HepG2 (cell line): ENCODE measurements at regions not wholly inside any gene's neighbourhood (a gene's known extent, or its start where the extent isn't known, plus 50 kb on each side); places are given as distances from the start of the nearest gene placed in this dataset.

Source experiments
- ATAC-seq: fragments of 200-7000 bp; cut with Tn5 transposase; 3 replicates; pipeline ENCODE4 v1.9.1; 2020; ENCODE audit warnings: mild to moderate bottlenecking, moderate library complexity
- BruUV-seq: library from RNA; stranded (reverse); fragments of 400-500 nt; replicated peaks from 2 replicates; lab custom pipeline; 2021; lab: Mats Ljungman, UMichigan
- CTCF ChIA-PET: fragments of 300-600 bp; formaldehyde crosslinking; extraction: SDS; loops from one replicate; lab custom pipeline; 2021; ENCODE audit warnings: low total read pairs, inconsistent platforms, low intra/inter-chr PET ratio; lab: Yijun Ruan, JAX
- POLR2A ChIA-PET: fragments of 350-600 bp; sonication (Branson Sonifier 250); formaldehyde crosslinking; loops from one replicate; lab custom pipeline; 2020; ENCODE audit warnings: antibody characterized with exemption, inconsistent platforms; lab: Yijun Ruan, JAX
- DNase-seq: peaks from one replicate; pipeline ENCODE4 v3.0.0-alpha.2; 2015; ENCODE audit warnings: low spot score
- FAIRE-seq: peaks from 3 replicates; lab custom pipeline; 2011; peaks lifted over from hg19 to GRCh38; lab: Jason Lieb, UNC
- H2AFZ ChIP-seq: one replicate; pipeline ENCODE4 v1.6.1; 2011; ENCODE audit warnings: low read length, inconsistent platforms
- H3K27ac ChIP-seq: fragments of 300-600 bp; 3 replicates; pipeline ENCODE4 v1.8.0; 2011; ENCODE audit warnings: mixed run types, mild to moderate bottlenecking, mixed read lengths, low read length, inconsistent platforms; ENCODE audit not compliant: insufficient read depth; ENCODE audit errors: extremely low read length
- H3K27me3 ChIP-seq, 2 experiments: fragments of 200-600 bp in 1 of 2; 2 replicates in 1 of 2; 3 replicates in 1 of 2; pipeline versions ENCODE4 v1.6.0 to v1.8.0; 2011; ENCODE audit warnings: low read length in 2 of 2, mild to moderate bottlenecking in 2 of 2, moderate library complexity in 2 of 2, inconsistent platforms in 1 of 2; ENCODE audit not compliant: insufficient read depth in 2 of 2, control insufficient read depth in 1 of 2
- H3K36me3 ChIP-seq, 2 experiments: fragments of 200-600 bp in 1 of 2; replicated peaks in 1 of 2; 2 replicates in 1 of 2; 3 replicates in 1 of 2; pipeline versions ENCODE4 v1.5.1 to v1.8.0; 2011; ENCODE audit warnings: low read length in 2 of 2, inconsistent platforms in 1 of 2; ENCODE audit not compliant: insufficient read depth in 2 of 2, control insufficient read depth in 1 of 2
- H3K4me1 ChIP-seq: 2 replicates; pipeline ENCODE4 v1.5.1; 2012; ENCODE audit warnings: low read length, inconsistent platforms; ENCODE audit not compliant: insufficient read depth
- H3K4me2 ChIP-seq: 2 replicates; pipeline ENCODE4 v1.6.0; 2011; ENCODE audit warnings: low read depth, low read length, inconsistent platforms
- H3K4me3 ChIP-seq, 3 experiments: fragments of 200-600 bp in 1 of 3; sonication (generic), shearing (Covaris generic) in 1 of 3; replicated peaks in 1 of 3; 2 replicates each; pipeline ENCODE4 v1.5.1; 2011 to 2016; ENCODE audit warnings: low read length in 3 of 3, inconsistent platforms in 2 of 3, low read depth in 2 of 3, mild to moderate bottlenecking in 2 of 3, control low read depth in 1 of 3, mixed read lengths in 1 of 3; ENCODE audit not compliant: insufficient read depth in 1 of 3
- H3K79me2 ChIP-seq: one replicate; pipeline ENCODE4 v1.6.1; 2011; ENCODE audit warnings: low read length, inconsistent platforms; ENCODE audit not compliant: insufficient read depth
- H3K9ac ChIP-seq: 2 replicates; pipeline ENCODE4 v1.6.0; 2011; ENCODE audit warnings: mild to moderate bottlenecking, low read depth, low read length, inconsistent platforms; ENCODE audit not compliant: insufficient read depth
- H3K9me3 ChIP-seq: 2 replicates; pipeline ENCODE4 v1.5.1; 2012; ENCODE audit warnings: mild to moderate bottlenecking, low read length
- H4K20me1 ChIP-seq: 2 replicates; pipeline ENCODE4 v1.6.0; 2011; ENCODE audit warnings: inconsistent platforms, mild to moderate bottlenecking, low read length, moderate library complexity; ENCODE audit not compliant: insufficient read depth
- GABPB1 ChIP-seq: IDR thresholded peaks from 2 replicates; pipeline ENCODE4 v1.6.1; 2016; ENCODE audit warnings: mild to moderate bottlenecking, missing genetic modification reagents, moderate library complexity, missing compliant biosample characterization
- KDM1A ChIP-seq: IDR thresholded peaks from 2 replicates; pipeline ENCODE4 v1.6.1; 2016; ENCODE audit warnings: missing compliant biosample characterization
- REL ChIP-seq: sonication (generic); formaldehyde crosslinking; conservative IDR thresholded peaks from 2 replicates; pipeline ENCODE4 v1.8.0; 2022; ENCODE audit warnings: mild to moderate bottlenecking, missing genetic modification reagents, moderate library complexity
- SALL2 ChIP-seq: sonication (generic); formaldehyde crosslinking; IDR thresholded peaks from 2 replicates; pipeline ENCODE4 v1.8.1; 2023; ENCODE audit warnings: mild to moderate bottlenecking, missing genetic modification reagents, inconsistent platforms
- TBP ChIP-seq: sonication (generic); formaldehyde crosslinking; IDR thresholded peaks from 2 replicates; pipeline ENCODE4 v1.5.0; 2020; ENCODE audit warnings: missing genetic modification reagents
- ZBTB1 ChIP-seq: sonication (generic); formaldehyde crosslinking; IDR thresholded peaks from 2 replicates; pipeline ENCODE4 v1.4.0; 2020; ENCODE audit warnings: missing genetic modification reagents, borderline replicate concordance
- ZBTB8A ChIP-seq: sonication (generic); formaldehyde crosslinking; IDR thresholded peaks from 2 replicates; pipeline ENCODE4 v1.4.0; 2020; ENCODE audit warnings: mild to moderate bottlenecking, low read depth, missing genetic modification reagents, borderline replicate concordance
- ZNF672 ChIP-seq: sonication (generic); formaldehyde crosslinking; IDR thresholded peaks from 2 replicates; pipeline ENCODE4 v1.8.1; 2022; ENCODE audit warnings: missing genetic modification reagents
- ZNF709 ChIP-seq: sonication (generic); formaldehyde crosslinking; IDR thresholded peaks from 2 replicates; pipeline ENCODE4 v1.5.0; 2020; ENCODE audit warnings: mild to moderate bottlenecking, missing genetic modification reagents
- ZNF766 ChIP-seq: sonication (generic); formaldehyde crosslinking; IDR thresholded peaks from 2 replicates; pipeline ENCODE4 v1.5.0; 2020; ENCODE audit warnings: missing genetic modification reagents, borderline replicate concordance
- ZNF788 ChIP-seq: sonication (generic); formaldehyde crosslinking; IDR thresholded peaks from 2 replicates; pipeline ENCODE4 v1.5.0; 2020; ENCODE audit warnings: mild to moderate bottlenecking, missing genetic modification reagents, borderline replicate concordance
- ZSCAN30 ChIP-seq: sonication (generic); formaldehyde crosslinking; IDR thresholded peaks from 2 replicates; pipeline ENCODE4 v1.5.0; 2020; ENCODE audit warnings: mild to moderate bottlenecking, missing genetic modification reagents
- WGBS: methylation state at CpG from one replicate; pipeline ENCODE4 v1.1.6; 2017; ENCODE audit warnings: low lambda C conversion rate; 5-methylcytosine and 5-hydroxymethylcytosine counted together
- in situ Hi-C: cut with HindIII; loops from 2 replicates; pipeline ENCODE4 v1.10.0; 2017; ENCODE audit warnings: low pct_unique_long_range_greater_than_20kb; ENCODE audit not compliant: extremely low pct_ligation_motif_present
- intact Hi-C: fragments of 100-400 bp; cut with micrococcal nuclease; formaldehyde crosslinking; loops from one replicate; pipeline ENCODE4 v1.10.0; 2022; ENCODE audit not compliant: unreplicated experiment
- TF ChIP-seq, protein P1 (sequence below), 2 experiments: fragments of 450-650 bp in 1 of 2; sonication (generic) in 1 of 2; formaldehyde crosslinking; IDR thresholded peaks; 2 replicates each; pipeline versions ENCODE4 v1.5.0 to v1.8.0; 2020 to 2022; ENCODE audit warnings: mild to moderate bottlenecking in 1 of 2, missing genetic modification reagents in 1 of 2
- TF ChIP-seq, protein P2 (sequence below): sonication (generic); formaldehyde crosslinking; IDR thresholded peaks from 2 replicates; pipeline ENCODE4 v1.5.1; 2020; ENCODE audit warnings: missing genetic modification reagents, mild to moderate bottlenecking, borderline replicate concordance
- TF ChIP-seq, protein P3 (sequence below): sonication (generic); formaldehyde crosslinking; IDR thresholded peaks from 2 replicates; pipeline ENCODE4 v1.9.0; 2022; ENCODE audit warnings: missing genetic modification reagents, mild to moderate bottlenecking, borderline replicate concordance
- TF ChIP-seq, protein P4 (sequence below): sonication (generic); formaldehyde crosslinking; IDR thresholded peaks from 2 replicates; pipeline ENCODE4 v1.8.1; 2023; ENCODE audit warnings: mild to moderate bottlenecking, missing genetic modification reagents

DNA sequence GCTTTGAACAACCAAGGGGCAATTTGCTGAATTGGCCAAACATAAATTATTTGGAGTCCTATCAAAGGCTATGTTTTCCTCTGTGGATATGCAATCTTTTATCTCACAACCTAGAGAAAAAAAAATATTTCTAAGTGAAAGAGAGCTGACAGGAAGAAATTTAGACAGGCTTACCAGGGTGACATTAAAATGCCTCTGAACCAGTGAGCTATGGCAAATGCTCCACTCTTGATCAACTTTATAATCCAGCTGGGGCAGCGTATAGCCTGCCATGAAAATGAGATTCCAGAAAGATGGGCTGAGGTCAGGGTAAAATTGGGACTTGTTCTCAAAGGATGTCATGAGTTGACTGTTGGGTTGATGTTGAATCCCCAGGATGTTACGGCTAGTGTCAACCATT, 399.3 kb upstream of the TRPC7 start:
- ChIA-PET CTCF (no interaction called here), POLR2A (no interaction called here)
- TF ChIP-seq, protein P1, sequence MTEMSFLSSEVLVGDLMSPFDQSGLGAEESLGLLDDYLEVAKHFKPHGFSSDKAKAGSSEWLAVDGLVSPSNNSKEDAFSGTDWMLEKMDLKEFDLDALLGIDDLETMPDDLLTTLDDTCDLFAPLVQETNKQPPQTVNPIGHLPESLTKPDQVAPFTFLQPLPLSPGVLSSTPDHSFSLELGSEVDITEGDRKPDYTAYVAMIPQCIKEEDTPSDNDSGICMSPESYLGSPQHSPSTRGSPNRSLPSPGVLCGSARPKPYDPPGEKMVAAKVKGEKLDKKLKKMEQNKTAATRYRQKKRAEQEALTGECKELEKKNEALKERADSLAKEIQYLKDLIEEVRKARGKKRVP (CRISPR knock-in tag; IDR thresholded peaks at IDR 0.05) = no peak
- no peak for TF ChIP-seq ZBTB8A (CRISPR knock-in tag)
- no peak for TF ChIP-seq SALL2
- no peak for TF ChIP-seq GABPB1 (CRISPR knock-in tag)
- TF ChIP-seq TBP (CRISPR knock-in tag) = no peak
- TF ChIP-seq, protein P2, sequence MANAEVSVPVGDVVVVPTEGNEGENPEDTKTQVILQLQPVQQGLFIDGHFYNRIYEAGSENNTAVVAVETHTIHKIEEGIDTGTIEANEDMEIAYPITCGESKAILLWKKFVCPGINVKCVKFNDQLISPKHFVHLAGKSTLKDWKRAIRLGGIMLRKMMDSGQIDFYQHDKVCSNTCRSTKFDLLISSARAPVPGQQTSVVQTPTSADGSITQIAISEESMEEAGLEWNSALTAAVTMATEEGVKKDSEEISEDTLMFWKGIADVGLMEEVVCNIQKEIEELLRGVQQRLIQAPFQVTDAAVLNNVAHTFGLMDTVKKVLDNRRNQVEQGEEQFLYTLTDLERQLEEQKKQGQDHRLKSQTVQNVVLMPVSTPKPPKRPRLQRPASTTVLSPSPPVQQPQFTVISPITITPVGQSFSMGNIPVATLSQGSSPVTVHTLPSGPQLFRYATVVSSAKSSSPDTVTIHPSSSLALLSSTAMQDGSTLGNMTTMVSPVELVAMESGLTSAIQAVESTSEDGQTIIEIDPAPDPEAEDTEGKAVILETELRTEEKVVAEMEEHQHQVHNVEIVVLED (CRISPR knock-in tag) = no peak
- TF ChIP-seq ZNF672 (CRISPR knock-in tag) = no peak
- TF ChIP-seq, protein P3, sequence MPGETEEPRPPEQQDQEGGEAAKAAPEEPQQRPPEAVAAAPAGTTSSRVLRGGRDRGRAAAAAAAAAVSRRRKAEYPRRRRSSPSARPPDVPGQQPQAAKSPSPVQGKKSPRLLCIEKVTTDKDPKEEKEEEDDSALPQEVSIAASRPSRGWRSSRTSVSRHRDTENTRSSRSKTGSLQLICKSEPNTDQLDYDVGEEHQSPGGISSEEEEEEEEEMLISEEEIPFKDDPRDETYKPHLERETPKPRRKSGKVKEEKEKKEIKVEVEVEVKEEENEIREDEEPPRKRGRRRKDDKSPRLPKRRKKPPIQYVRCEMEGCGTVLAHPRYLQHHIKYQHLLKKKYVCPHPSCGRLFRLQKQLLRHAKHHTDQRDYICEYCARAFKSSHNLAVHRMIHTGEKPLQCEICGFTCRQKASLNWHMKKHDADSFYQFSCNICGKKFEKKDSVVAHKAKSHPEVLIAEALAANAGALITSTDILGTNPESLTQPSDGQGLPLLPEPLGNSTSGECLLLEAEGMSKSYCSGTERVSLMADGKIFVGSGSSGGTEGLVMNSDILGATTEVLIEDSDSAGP (CRISPR knock-in tag) = no peak
- TF ChIP-seq ZBTB1 (CRISPR knock-in tag) = no peak
- TF ChIP-seq, protein P4, sequence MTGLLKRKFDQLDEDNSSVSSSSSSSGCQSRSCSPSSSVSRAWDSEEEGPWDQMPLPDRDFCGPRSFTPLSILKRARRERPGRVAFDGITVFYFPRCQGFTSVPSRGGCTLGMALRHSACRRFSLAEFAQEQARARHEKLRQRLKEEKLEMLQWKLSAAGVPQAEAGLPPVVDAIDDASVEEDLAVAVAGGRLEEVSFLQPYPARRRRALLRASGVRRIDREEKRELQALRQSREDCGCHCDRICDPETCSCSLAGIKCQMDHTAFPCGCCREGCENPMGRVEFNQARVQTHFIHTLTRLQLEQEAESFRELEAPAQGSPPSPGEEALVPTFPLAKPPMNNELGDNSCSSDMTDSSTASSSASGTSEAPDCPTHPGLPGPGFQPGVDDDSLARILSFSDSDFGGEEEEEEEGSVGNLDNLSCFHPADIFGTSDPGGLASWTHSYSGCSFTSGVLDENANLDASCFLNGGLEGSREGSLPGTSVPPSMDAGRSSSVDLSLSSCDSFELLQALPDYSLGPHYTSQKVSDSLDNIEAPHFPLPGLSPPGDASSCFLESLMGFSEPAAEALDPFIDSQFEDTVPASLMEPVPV (CRISPR knock-in tag) = no peak
- no peak for TF ChIP-seq ZNF788 (CRISPR knock-in tag)
- TF ChIP-seq KDM1A (CRISPR knock-in tag) = no peak
- TF ChIP-seq REL = no peak
- TF ChIP-seq ZSCAN30 = no peak
- TF ChIP-seq ZNF709 (CRISPR knock-in tag) = no peak
- no peak for TF ChIP-seq ZNF766 (CRISPR knock-in tag)
- Histone ChIP-seq H3K36me3 (no peaks in the 10 kb centered on the region), H3K27me3 (no peaks in the 10 kb centered on the region), H3K4me1 (no peaks in the 10 kb centered on the region), H3K27ac (no peak overlapping the region), H3K4me3 (no peak overlapping the region), H2AFZ (no peak overlapping the region), H4K20me1 (no peaks in the 10 kb centered on the region), H3K9ac (no peak overlapping the region), H3K4me2 (no peak overlapping the region), H3K9me3 (no peaks in the 10 kb centered on the region), H3K79me2 (no peaks in the 10 kb centered on the region)
- intact Hi-C loops = no loop called here
- FAIRE-seq (no peak), DNase-seq (no peak), ATAC-seq (no peak)
- in situ Hi-C loops = loop anchor here (25.0 kb wide), 1 partner anchor 402 kb away; the partner anchor contains the start of gene TRPC7
- WGBS = 6% methylated on average over 2 of the region's 2 CpGs
- BruUV-seq = no TSS peak
